ENCODE measurements at regions not wholly inside any gene's neighbourhood (a gene's known extent, or its start where the extent isn't known, plus 50 kb on each side); places are given as distances from the start of the nearest gene placed in this dataset.

DNA sequence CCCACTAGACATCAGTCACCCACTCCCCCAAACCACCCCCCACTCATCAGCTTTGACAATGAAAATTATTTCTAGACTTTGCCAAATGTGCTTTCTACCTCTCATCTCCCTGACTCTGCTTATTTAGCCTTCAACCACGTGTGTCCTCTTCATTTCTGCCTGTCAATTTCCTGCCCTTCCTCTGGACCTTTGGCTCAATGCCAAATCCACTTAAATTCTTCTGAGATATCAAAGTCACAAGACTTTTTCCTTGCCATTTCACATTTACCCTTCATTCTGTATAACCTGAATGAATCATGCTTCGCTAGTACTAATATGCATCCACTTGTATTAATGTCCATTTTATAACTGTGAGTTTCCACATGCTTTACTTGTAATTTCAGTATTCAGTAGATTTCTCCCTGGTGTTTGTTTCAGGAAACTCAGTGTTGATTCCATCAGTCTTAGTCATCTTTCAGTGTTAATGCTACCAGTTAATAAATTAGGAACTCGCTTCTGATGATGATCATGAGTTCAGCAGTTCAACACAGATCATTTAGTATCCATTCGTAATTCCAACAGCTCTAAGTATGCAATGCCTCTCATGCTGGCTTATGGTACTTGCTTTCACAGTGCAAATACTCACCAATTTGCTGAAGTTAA, 128.2 kb upstream of the OSTN start:
- intact Hi-C loops (cut with micrococcal nuclease) = no loop called here
- peaks cover 0 to 5% (median 0%) of the 10 kb centered on the region in 4 experiments for H3K27me3 ChIP-seq (replicated peaks in 1 of 4; ENCODE audit: control extremely low read depth in 1 of 4, control insufficient read depth in 3 of 4, insufficient read depth in 4 of 4, low read length in 3 of 4)
- no peak for TF ChIP-seq EZH2 (IDR thresholded peaks at IDR 0.05; ENCODE audit: borderline replicate concordance, insufficient read depth, low read depth, low read length, poor library complexity, severe bottlenecking)
- TF ChIP-seq, protein P1, sequence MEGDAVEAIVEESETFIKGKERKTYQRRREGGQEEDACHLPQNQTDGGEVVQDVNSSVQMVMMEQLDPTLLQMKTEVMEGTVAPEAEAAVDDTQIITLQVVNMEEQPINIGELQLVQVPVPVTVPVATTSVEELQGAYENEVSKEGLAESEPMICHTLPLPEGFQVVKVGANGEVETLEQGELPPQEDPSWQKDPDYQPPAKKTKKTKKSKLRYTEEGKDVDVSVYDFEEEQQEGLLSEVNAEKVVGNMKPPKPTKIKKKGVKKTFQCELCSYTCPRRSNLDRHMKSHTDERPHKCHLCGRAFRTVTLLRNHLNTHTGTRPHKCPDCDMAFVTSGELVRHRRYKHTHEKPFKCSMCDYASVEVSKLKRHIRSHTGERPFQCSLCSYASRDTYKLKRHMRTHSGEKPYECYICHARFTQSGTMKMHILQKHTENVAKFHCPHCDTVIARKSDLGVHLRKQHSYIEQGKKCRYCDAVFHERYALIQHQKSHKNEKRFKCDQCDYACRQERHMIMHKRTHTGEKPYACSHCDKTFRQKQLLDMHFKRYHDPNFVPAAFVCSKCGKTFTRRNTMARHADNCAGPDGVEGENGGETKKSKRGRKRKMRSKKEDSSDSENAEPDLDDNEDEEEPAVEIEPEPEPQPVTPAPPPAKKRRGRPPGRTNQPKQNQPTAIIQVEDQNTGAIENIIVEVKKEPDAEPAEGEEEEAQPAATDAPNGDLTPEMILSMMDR (IDR thresholded peaks at IDR 0.05) = no peak
- no peak overlapping the region for H3K27ac ChIP-seq (ENCODE audit: low read length in 2 of 2)
- ATAC-seq (ENCODE audit: low read depth) = no peak
- H2AFZ ChIP-seq (ENCODE audit: insufficient read depth, low read depth, low read length, poor library complexity, severe bottlenecking) = no peak overlapping the region
- no peak overlapping the region for H3K27ac Mint-ChIP-seq
- H3K4me3 Mint-ChIP-seq = no peak overlapping the region
- H3K27me3 Mint-ChIP-seq = peaks cover 14% of the 10 kb centered on the region
- no peaks in the 10 kb centered on the region for H3K4me1 Mint-ChIP-seq
- no peaks in the 10 kb centered on the region for H3K4me1 ChIP-seq (ENCODE audit: control insufficient read depth in 2 of 2, insufficient read depth in 2 of 2, low read length in 2 of 2)
- H3K4me2 ChIP-seq (replicated peaks; ENCODE audit: low read depth, low read length, poor library complexity, severe bottlenecking) = no peak overlapping the region
- no peak for DNase-seq
- no peaks in the 10 kb centered on the region for H3K9me3 Mint-ChIP-seq (ENCODE audit: insufficient read depth)
- no peak overlapping the region for H3K4me3 ChIP-seq (ENCODE audit: control extremely low read depth in 1 of 5, extremely low read depth in 1 of 5, insufficient read depth in 1 of 5, low read depth in 2 of 5, low read length in 4 of 5)
- no peak overlapping the region for H3K9ac ChIP-seq (ENCODE audit: low read length)
- H3K9me3 ChIP-seq (ENCODE audit: control extremely low read depth in 1 of 3, control insufficient read depth in 2 of 3, insufficient read depth in 1 of 3, low read length in 2 of 3) = no peaks in the 10 kb centered on the region
- H3K79me2 ChIP-seq (ENCODE audit: control insufficient read depth, insufficient read depth, low read length) = no peaks in the 10 kb centered on the region
- ChIA-PET POLR2A (no interaction called here), CTCF (no interaction called here)
- H3K36me3 ChIP-seq (replicated peaks in 1 of 2; ENCODE audit: control extremely low read depth in 1 of 2, control insufficient read depth in 1 of 2, extremely low read depth in 1 of 2, insufficient read depth in 2 of 2, low read length in 1 of 2) = no peaks in the 10 kb centered on the region
- WGBS (ENCODE audit: insufficient coverage) = 69% methylated on average over 3 of the region's 4 CpGs
- no peaks in the 10 kb centered on the region for H4K20me1 ChIP-seq (ENCODE audit: control insufficient read depth, insufficient read depth, low read length, poor library complexity, severe bottlenecking)

DNA sequence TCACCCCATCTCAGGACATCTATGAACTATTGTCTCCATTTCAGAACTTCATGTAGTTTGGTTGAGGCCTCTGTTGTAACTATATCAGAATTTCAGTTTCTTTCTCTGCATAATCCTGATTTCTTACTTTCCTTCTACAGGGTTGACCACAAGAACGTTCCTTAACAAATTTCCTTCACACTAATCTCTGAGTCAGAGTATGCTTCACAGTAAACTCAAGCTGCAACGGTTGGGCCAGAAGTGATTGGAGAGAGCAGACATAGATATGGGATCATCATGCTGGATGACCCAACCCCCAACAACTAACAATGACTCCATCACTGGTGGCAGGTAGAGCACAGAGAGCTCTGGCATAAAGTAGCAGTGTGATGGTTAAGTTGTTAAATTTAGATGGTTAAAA, 128.8 kb upstream of the OSTN start:
- no peaks in the 10 kb centered on the region for H3K9me3 ChIP-seq (ENCODE audit: control extremely low read depth in 1 of 3, control insufficient read depth in 2 of 3, insufficient read depth in 1 of 3, low read length in 2 of 3)
- WGBS (ENCODE audit: insufficient coverage) = no CpG with 5 or more reads among the region's 2 CpGs
- CTCF ChIA-PET = no interaction called here
- no peak overlapping the region for H3K4me2 ChIP-seq (replicated peaks; ENCODE audit: low read depth, low read length, poor library complexity, severe bottlenecking)
- H3K4me3 Mint-ChIP-seq = no peak overlapping the region
- H3K4me3 ChIP-seq (ENCODE audit: control extremely low read depth in 1 of 5, extremely low read depth in 1 of 5, insufficient read depth in 1 of 5, low read depth in 2 of 5, low read length in 4 of 5) = no peak overlapping the region
- no peak overlapping the region for H3K27ac Mint-ChIP-seq
- H3K36me3 ChIP-seq (replicated peaks in 1 of 2; ENCODE audit: control extremely low read depth in 1 of 2, control insufficient read depth in 1 of 2, extremely low read depth in 1 of 2, insufficient read depth in 2 of 2, low read length in 1 of 2) = no peaks in the 10 kb centered on the region
- H3K4me1 ChIP-seq (ENCODE audit: control insufficient read depth in 2 of 2, insufficient read depth in 2 of 2, low read length in 2 of 2) = no peaks in the 10 kb centered on the region
- no peaks in the 10 kb centered on the region for H3K4me1 Mint-ChIP-seq
- TF ChIP-seq, protein P1 (IDR thresholded peaks at IDR 0.05) = no peak
- TF ChIP-seq EZH2 (IDR thresholded peaks at IDR 0.05; ENCODE audit: borderline replicate concordance, insufficient read depth, low read depth, low read length, poor library complexity, severe bottlenecking) = no peak
- H3K27ac ChIP-seq (ENCODE audit: low read length in 2 of 2) = no peak overlapping the region
- intact Hi-C loops (cut with micrococcal nuclease) = no loop called here
- POLR2A ChIA-PET = no interaction called here
- no peak overlapping the region for H2AFZ ChIP-seq (ENCODE audit: insufficient read depth, low read depth, low read length, poor library complexity, severe bottlenecking)
- no peaks in the 10 kb centered on the region for H4K20me1 ChIP-seq (ENCODE audit: control insufficient read depth, insufficient read depth, low read length, poor library complexity, severe bottlenecking)
- H3K9ac ChIP-seq (ENCODE audit: low read length) = no peak overlapping the region
- no peaks in the 10 kb centered on the region for H3K9me3 Mint-ChIP-seq (ENCODE audit: insufficient read depth)
- ATAC-seq (ENCODE audit: low read depth) = no peak
- no peak for DNase-seq
- H3K27me3 ChIP-seq (replicated peaks in 1 of 4; ENCODE audit: control extremely low read depth in 1 of 4, control insufficient read depth in 3 of 4, insufficient read depth in 4 of 4, low read length in 3 of 4) = peaks cover 0 to 5% (median 0%) of the 10 kb centered on the region in 4 experiments
- no peaks in the 10 kb centered on the region for H3K79me2 ChIP-seq (ENCODE audit: control insufficient read depth, insufficient read depth, low read length)
- H3K27me3 Mint-ChIP-seq = peaks cover 13% of the 10 kb centered on the region

Data from B cell (primary cell).